ENCODE measurements at regions not wholly inside any gene's neighbourhood (a gene's known extent, or its start where the extent isn't known, plus 50 kb on each side); places are given as distances from the start of the nearest gene placed in this dataset.

GRCh38 chr4:141306331-141306730, 85.6 kb downstream of the ZNF330 start:
- Histone ChIP-seq H3K23me2 (ENCODE audit: low read depth, low read length) (no peaks in the 10 kb centered on the region), H3K23ac (ENCODE audit: insufficient read length) (no peak overlapping the region), H3K36me3 (ENCODE audit: control insufficient read depth in 2 of 4, insufficient read depth in 4 of 4, low read length in 3 of 4) (no peaks in the 10 kb centered on the region; a peak in 1 of 8 replicates), H2BK12ac (ENCODE audit: low read depth, low read length) (no peak overlapping the region), H3K9me3 (ENCODE audit: insufficient read depth in 2 of 2, low read depth in 1 of 2, low read length in 1 of 2) (no peaks in the 10 kb centered on the region), H3K14ac (ENCODE audit: insufficient read length) (no peak overlapping the region), H3K79me1 (ENCODE audit: low read depth, low read length) (no peaks in the 10 kb centered on the region), H4K91ac (replicated peaks; ENCODE audit: insufficient read length, low read length) (no peak overlapping the region), H4K20me1 (replicated peaks in 1 of 2; ENCODE audit: control insufficient read depth in 1 of 2, insufficient read depth in 2 of 2, low read length in 2 of 2) (no peaks in the 10 kb centered on the region), H3K9ac (replicated peaks in 1 of 4; ENCODE audit: extremely low read depth in 1 of 4, low read depth in 3 of 4, low read length in 3 of 4) (no peak overlapping the region), H3K27me3 (replicated peaks in 1 of 4; ENCODE audit: control insufficient read depth in 3 of 4, extremely low read depth in 1 of 4, insufficient read depth in 3 of 4, low read length in 3 of 4) (no peaks in the 10 kb centered on the region), H4K8ac (ENCODE audit: extremely low read depth, insufficient read depth, low read length) (no peak overlapping the region), H3K4me2 (ENCODE audit: insufficient read depth in 1 of 2, low read depth in 2 of 2, low read length in 2 of 2) (no peak overlapping the region), H3K79me2 (ENCODE audit: control insufficient read depth in 1 of 2, insufficient read depth in 2 of 2, low read length in 2 of 2) (no peaks in the 10 kb centered on the region), H2BK5ac (ENCODE audit: low read depth, low read length) (no peak overlapping the region), H2AFZ (ENCODE audit: low read length) (no peak overlapping the region), H2BK15ac (ENCODE audit: low read length) (no peak overlapping the region), H3K18ac (ENCODE audit: extremely low read depth, low read length) (no peak overlapping the region), H3K56ac (replicated peaks; ENCODE audit: insufficient read length, low read depth, low read length) (no peak overlapping the region), H4K5ac (ENCODE audit: insufficient read length, low read depth, low read length) (no peak overlapping the region), H3K4me3 (ENCODE audit: extremely low read depth in 1 of 4, insufficient read depth in 2 of 4, low read depth in 3 of 4, low read length in 4 of 4) (no peak overlapping the region), H2BK120ac (replicated peaks; ENCODE audit: low read depth, low read length) (no peak overlapping the region), H2AK5ac (ENCODE audit: low read depth, low read length) (no peak overlapping the region), H3K27ac (ENCODE audit: low read depth, low read length) (no peak overlapping the region), H3K4ac (replicated peaks; ENCODE audit: insufficient read length, low read depth, low read length) (no peak overlapping the region), H3K4me1 (replicated peaks in 1 of 4; ENCODE audit: control insufficient read depth in 3 of 4, insufficient read depth in 4 of 4, low read length in 3 of 4) (no peaks in the 10 kb centered on the region), H2BK20ac (ENCODE audit: low read length) (no peak overlapping the region)
- TF ChIP-seq BRCA1 (IDR thresholded peaks at IDR 0.05; ENCODE audit: low read depth, low read length): no peak
- no peak for TF ChIP-seq TBP (IDR thresholded peaks at IDR 0.05; ENCODE audit: low read depth, low read length)
- no peak for TF ChIP-seq JUN (IDR thresholded peaks at IDR 0.05; ENCODE audit: low read depth, low read length)
- no peak for TF ChIP-seq PHF8 (conservative IDR thresholded peaks at IDR 0.05; ENCODE audit: low read depth, low read length)
- TF ChIP-seq YY1 (IDR thresholded peaks at IDR 0.05; ENCODE audit: low read depth, low read length): no peak
- TF ChIP-seq NRF1 (IDR thresholded peaks at IDR 0.05; ENCODE audit: low read depth, low read length): no peak
- TF ChIP-seq SIRT6 (IDR thresholded peaks at IDR 0.05; ENCODE audit: low read length): no peak
- no peak for TF ChIP-seq EGR1 (IDR thresholded peaks at IDR 0.05; ENCODE audit: borderline replicate concordance, low read depth, low read length)
- no peak for TF ChIP-seq SRF (IDR thresholded peaks at IDR 0.05; ENCODE audit: low read depth, low read length)
- TF ChIP-seq HDAC2 (IDR thresholded peaks at IDR 0.05; ENCODE audit: borderline replicate concordance in 1 of 2, low read depth in 2 of 2, low read length in 2 of 2): no peak
- DNase-seq (ENCODE audit: low read depth in 1 of 2, low spot score in 2 of 2) (no peak), FAIRE-seq (no peak)
- CTCF ChIA-PET (ENCODE audit: partially characterized antibody): interaction anchor here (0.6 to 2.4 kb wide), 19 partner anchors 9 to 1474 kb away, joined by 3 to 15 read pairs (median 3); no protein-coding TSS in a partner anchor
- POLR2A ChIA-PET (ENCODE audit: partially characterized antibody): no interaction called here
- WGBS, 2 experiments (ENCODE audit: extremely low coverage in 1 of 2, insufficient coverage in 1 of 2, insufficient read length in 1 of 2, insufficient replicate concordance in 2 of 2, low coverage in 1 of 2, low lambda C conversion rate in 2 of 2, missing lambda C conversion rate in 1 of 2): 96% methylated on average over 7 of the region's 7 CpGs; no CpG with 5 or more reads in 1 of the 2 experiments

All from H1 (cell line).